ENCODE measurements at regions not wholly inside any gene's neighbourhood (a gene's known extent, or its start where the extent isn't known, plus 50 kb on each side); places are given as distances from the start of the nearest gene placed in this dataset.

- TF ChIP-seq POLR2A (IDR thresholded peaks at IDR 0.05; ENCODE audit: low read depth, low read length) (no peak), POU2F2 (IDR thresholded peaks at IDR 0.05; ENCODE audit: low read depth, low read length) (no peak), POLR2AphosphoS5 (IDR thresholded peaks at IDR 0.05; ENCODE audit: low read depth, low read length) (no peak)
Measured at GRCh38 chr5:34517249-34517648, 138.9 kb upstream of the RAI14 start.

All from GM12891 (cell line).